ENCODE measurements at regions not wholly inside any gene's neighbourhood (a gene's known extent, or its start where the extent isn't known, plus 50 kb on each side); places are given as distances from the start of the nearest gene placed in this dataset.

DNA sequence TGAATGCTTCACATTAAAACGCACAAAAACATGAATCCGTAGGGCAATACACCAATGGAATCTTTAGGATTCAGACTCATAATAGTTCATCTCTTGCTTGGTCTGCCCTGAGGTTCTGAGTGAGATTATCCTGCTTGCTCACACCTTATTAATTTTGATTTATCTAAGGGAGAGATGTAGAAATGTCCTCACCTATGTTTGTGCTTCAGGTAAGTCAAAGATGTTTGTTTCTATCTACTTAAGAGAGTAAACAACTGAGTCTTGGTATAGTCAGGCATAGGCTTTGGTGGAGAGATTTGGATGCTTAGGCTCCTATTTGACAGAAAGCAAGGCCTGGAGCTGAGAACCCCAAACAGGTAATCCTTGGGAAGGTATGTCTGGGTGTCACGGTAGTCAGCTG is 231.0 kb upstream of the TNP1 start:
- no peak for DNase-seq (ENCODE audit: low read depth)

DNA sequence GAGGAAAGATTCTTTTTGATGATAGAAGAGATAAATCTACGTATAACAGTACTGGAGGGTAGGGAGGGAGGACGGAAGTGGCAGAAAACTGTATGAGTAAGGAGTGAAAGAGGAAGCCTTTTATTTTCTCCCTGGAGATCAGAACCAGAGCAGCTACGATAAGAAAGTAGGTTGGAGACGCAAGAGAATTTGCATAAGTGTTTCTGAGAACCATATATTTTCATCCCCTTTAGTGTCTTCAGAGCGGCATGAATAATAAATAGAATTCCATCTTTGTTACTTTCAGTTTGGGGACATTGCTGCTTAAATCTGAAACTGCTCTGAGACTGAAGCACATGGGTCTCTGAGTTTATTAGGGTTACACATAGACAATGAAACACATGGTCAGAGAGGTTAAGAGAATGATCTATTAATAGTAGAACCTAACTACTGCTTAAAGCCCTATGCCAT is 230.2 kb upstream of the TNP1 start:
- no peak for DNase-seq (ENCODE audit: low read depth)

DNA sequence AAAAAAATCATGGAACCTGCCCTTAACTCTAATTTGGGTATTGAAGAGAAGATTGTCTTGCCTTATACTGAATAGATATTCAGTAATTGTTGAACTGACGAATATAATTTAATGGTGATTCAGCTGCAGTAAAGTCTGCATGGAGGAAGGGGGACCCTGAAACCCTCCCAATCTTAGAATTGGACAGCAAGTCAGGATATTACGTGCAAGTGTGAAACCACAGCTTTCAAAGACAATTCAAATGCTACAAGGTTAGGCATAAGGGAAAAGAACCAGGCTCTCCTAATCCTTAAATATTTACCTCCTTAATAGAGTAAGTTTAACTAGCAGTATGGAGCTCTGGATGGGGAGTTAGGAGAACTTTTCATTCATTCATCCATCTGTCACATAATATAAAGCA is 226.9 kb upstream of the TNP1 start:
- no peak for DNase-seq (ENCODE audit: low read depth)

DNA sequence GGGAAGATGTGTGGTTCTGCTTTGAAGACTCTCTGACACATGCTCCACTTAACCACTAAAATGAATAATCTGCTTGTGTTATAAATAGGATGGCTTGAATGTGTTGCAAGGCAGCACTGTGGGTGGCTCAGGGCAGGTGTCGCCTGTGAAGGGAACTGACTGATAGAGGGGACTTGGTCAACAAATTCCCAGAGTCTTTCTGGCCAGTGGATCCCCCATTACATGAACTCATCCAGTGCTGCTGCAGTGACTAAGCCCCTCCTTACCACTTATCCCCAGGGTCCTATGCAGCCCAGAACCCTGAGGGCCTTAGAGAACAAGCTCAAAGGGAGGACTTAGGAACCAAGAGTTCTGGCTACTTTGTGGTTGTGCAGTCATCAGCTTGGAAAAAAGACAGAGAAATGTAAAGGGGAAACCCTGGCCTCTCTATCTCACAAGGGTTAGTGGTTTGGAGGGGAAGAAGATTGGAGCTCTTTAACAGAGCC is 226.2 kb upstream of the TNP1 start:
- DNase-seq (ENCODE audit: low read depth), result no peak

DNA sequence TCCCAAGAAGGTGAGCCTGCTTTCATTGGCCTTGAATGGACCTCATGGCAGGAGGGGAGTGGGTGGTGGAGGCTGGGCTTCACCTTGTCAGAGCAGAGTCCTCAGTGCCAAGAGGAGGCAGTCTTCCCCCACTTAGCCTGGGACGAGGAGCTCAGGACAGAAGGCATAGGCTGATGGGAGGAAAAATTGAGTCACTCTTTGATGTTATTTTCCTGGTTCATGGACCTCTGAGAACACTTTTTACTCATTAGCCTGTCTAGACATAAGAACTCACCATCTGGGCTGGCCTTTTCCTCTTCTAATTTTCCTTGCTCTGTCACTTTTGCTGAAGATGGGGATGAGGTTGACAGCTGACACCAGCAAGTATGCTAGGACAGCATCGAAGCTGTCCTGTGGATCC is 225.7 kb upstream of the TNP1 start:
- DNase-seq (ENCODE audit: low read depth), result no peak

DNA sequence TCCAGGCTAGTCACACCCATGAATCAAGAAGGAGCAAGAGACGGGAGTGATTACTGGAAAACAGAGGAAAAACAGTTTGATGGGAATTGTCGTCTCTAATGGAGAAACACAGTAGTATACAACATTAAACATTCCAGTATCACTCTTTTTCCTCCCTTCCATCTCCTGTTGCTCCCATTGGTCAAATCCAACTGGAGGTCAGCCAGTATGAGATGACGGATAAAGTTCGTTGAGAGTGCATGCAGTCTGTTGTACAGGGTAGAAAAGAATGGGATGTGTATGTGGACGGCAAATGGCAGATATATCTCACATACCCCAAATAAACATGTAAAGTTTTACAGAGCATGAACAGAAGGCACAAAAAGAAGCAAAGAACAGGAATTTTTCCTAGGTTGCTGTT is 221.9 kb upstream of the TNP1 start:
- DNase-seq (ENCODE audit: low read depth), result no peak

DNA sequence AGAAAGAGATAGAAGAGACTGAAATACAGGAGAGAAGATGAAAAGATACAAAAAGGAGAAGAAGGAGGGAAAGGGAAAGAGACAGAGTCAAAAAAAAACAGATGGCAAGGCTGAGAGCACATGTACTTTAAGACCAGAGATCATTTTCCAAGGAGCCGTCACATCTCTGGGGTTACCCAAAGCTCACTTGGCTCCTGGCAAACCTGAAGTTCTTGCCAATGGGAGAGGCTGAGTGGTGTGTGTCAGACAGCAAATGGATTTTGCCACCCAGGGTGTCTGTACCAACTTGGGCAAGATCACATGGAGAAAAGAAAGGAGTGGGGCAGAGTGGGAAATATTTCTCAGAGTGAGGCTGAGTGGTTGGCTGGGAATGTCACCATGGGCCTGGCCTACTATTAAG is 219.3 kb upstream of the TNP1 start:
- DNase-seq (ENCODE audit: low read depth), result no peak

DNA sequence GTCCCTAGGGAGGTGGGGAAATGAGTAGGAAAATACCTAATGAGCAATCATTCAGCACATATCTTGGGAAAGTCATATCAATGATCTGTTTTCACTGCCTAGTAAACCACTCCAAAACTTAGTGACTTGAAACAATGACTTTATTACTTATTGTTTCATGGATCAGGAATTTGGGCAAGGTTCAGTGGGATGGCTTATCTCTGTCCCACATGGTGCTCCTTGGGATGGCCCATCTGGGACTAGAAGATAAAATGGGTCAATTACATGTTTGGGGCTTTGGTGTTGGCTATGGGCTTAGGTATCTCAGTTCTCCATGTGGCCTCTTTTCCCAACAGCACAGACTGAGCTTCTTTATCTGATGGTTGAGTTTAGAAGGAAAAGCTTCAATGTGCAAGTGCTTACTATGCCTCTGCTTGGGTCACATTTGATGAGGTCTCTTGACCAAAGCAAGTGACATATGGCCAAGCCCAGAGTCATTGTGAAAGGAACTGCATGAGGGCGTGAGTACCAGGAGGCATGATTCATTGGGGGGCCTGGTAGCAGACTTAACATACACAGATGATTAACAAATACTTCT is 218.1 kb upstream of the TNP1 start:
- no peak for DNase-seq (ENCODE audit: low read depth)

DNA sequence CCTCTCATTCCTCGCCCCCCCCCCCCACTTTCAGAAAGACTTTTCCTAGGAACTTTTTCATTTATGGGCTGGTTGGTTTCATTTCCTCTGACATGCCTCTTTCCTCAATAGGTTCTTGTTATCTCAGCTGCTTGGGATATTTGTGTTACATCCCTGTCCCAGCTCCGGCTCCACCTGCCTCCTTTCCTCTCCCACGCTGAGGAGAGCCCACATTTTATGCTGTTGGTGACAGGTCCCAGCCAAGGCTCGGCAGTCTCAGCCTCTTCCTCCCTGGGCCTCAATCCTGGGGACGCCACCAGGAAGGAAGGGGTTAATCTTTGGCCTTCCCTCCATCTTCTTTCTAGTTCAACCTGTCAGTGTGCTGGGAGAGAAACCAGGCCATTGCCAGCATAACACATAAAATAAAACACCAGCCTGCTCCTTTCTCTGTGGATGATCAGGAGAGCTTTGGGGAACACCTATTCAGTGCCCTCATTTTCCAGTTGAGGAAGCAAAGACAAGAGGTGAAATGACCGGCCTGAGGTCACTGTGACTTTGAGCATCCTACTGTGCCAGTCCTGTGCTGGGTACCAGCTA is 216.9 kb upstream of the TNP1 start:
- DNase-seq (ENCODE audit: low read depth), result no peak

DNA sequence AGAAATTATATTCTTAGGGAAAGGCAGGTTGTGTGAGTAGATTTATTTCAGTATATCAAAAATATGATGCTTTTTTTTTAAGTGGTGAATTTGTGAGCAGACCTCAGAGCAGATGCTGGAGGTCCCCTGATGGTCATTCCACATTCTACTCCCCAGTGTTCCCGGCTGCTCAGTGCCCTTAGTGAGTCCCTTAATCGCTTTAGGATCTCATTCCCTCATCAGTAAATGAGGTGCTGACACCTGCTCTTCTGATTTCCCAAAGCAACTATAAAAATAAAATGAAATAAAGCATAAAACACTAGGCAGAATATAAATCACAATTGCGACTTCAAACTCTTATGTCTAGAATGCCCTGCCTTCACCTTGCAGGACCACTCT is 216.2 kb upstream of the TNP1 start:
- DNase-seq (ENCODE audit: low read depth), result no peak

DNA sequence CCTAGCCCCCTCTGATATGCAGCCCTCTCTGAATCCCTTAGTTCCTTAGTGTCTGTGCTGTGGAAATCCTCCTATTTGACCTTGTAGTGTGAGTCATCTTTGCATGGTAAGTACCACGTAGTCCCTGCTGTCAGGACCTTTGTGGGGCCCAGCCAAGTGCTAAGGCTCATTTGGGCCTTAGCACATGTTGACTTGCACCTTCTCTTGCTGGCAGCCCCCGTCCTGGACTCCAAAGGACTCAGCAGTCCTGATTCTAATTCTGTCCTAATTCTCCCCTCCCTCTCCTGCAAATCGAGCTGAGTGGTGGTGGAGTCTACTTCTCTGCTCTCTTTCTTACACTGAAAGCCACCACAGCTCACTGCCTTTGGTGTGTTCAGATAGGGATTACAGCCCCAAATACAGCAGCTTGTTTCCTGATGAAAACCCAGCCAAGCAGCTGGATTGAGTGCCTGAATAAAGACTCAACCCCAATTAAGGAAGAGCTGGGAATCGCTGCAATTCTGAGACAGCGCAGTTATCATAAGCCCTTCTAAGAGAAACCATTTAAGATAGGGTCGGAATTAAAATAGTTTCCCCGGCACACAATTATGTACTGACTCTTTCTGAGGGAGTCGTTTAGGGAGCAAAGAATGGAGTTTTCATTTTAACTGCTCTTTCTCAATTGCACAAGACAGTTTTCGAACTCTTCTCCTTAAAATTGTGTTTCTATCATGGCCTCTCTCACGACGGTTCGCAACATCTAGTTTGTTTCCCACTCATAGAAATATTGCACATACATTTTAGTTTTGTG is 215.6 kb upstream of the TNP1 start:
- no peak for DNase-seq (ENCODE audit: low read depth)

DNA sequence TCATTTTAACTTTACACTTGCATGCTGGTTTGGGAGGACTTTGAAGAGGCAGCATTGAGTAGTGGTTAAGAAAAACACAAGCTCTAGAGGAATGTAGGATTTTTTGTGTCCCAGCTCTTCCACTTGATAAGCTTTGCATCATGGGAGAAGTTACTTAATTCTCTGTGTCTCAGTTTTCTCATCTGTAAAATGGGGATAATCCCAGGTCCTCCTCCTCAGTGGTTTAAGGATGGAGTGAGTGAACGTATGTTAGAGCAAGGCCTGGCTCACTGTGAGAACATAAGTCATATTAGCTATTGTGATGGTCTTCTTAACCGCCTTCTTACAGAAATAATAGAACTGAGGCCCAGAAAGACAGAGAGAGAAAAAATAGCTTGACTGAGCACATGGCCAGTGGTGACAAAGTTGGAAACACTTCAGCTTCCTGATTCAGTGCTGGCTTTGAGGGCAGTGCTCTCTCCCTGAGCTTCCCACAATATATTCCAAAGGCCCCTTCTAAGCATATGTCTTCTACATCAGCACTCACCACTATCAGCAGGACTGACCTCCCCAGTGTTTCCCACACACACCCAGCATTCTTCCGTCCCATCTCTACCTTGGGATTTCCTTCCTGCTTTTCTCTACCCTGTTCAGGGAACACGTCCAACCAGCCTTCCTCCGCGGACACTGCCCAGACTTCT is 214.9 kb upstream of the TNP1 start:
- DNase-seq (ENCODE audit: low read depth), result no peak

DNA sequence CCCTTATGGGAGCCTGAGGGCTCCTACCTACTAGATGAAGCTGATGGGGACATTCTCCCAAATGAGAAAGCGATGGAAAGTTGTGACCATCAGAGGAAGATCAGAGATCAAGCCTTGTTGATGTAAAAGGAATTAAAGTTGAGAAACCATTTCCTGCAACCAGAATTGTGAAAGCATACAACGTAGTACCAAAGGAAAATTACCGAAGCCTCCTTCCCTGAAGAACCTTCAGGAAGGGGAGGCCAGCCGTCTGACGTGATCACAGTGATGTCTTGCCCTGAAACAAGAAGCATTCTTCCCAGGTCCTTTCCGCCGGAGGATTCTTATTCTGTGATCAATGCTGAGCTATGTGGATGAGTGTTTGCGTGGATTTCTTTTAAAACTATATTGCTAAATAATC is 211.6 kb upstream of the TNP1 start:
- DNase-seq (ENCODE audit: low read depth), result no peak

DNA sequence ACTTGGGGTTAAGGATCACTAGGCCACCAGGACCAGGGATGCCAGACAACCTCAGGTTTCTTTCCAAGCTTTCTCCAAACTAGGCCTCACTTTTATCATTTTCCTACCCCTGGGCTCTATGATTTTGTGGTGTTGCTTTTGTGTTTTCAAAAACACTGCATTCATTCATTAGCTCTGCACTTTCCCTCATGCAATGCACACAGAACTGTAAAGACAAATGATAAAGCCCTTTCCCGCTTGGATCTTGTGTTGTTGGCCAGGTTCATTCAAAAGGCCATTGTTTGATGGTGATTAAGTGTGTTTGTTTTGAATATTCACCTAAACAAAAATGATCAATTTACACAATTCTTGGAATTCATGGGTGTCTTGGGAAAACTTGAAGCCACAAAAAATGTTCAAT is 210.7 kb upstream of the TNP1 start:
- DNase-seq (ENCODE audit: low read depth), result no peak

DNA sequence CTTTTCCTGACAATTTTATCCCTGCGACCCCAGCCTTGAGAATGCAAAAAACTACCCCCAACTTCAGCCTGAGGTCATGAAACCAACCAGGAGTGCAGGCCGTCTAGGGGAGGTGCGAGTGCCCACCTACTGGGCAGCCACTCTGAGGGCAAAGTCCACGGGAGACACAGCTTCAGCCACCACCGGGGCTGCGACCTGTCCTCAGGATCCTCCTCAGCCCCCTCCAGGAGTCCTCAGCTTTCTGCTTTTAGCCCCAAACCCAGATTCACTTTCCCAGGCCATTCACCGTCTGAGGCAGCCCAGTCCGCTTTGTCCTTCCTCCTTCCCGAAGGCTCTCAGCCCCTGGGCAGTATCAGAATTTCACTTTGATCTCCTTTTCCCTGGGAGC is 210.2 kb upstream of the TNP1 start:
- DNase-seq (ENCODE audit: low read depth), result no peak

DNA sequence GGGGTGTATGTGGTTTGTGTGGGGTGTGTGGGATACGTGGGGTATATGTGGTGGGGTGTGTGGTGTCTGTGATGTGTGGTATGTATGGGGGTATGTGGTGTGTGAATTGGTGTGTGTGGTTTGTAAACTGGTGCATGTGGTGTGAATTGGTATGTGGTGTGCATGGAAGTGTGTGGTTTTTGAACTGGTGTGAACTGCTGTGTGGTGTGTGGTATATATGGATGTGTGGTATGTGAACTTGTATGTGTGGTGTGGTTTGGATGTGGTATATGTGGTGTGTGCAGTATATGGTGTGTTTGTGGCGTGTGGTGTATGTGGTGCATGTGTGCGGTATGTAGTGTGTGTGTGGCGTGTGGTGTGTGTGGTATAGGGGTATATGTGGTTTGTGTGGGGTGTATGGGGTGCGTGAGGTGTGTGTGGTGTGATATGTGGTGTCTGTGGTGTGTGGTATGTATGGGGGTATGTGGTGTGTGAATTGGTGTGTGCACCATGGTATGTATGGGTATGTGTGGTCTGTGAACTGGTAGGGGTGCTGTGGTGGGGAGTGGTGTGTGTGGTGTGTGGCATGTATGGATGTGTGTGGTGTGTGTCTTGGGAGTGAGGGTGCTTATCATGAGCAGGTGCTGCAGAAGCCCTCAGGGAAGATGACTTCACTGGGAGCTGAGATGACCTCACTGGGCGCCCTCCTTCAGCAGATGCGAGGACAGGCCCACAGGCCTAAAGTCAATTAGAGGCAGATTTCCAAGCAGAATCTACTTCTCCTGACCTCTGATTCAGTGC is 209.6 kb upstream of the TNP1 start:
- no peak for DNase-seq (ENCODE audit: low read depth)

DNA sequence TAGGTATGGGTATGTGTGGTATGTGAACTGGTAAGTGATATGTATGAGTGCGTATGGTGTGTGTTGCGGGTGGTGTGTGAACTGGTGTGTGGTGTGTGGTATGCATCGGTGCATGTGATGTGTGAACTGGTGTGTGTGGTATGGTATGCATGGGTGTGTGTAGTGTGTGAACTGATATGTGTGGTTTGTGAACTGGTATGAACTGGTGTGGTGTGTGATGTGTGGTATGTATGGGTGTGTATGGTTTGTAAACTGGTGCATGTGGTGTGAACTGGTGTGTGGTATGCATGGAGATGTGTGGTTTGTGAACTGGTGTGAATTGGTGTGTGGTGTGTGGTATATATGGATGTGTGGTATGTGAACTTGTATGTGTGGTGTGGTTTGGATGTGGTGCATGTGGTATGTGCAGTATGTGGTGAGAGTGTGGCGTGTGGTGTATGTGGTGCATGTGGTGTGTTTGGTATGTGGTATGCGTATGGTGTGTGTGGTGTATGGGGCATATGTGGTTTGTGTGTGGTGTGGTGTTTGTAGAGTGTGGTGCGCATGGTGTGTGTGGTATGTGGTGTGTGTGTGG is 208.9 kb upstream of the TNP1 start:
- no peak for DNase-seq (ENCODE audit: low read depth)

DNA sequence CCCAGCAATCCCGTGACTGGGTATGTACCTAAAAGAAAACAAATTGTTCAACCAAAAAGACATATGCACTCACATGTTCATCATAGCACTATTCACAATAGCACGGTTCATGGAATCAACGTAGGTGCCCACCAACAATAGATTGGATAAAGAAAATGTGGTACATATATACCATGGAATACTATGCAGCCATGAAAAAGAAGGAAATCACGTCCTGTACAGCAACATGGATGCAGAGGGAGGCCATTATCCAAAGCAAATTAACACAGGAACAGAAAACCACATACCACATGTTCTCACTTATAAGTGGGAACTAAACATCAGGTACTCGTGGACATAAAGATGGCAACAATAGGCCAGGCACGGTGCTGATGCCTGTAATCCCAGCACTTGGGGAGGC is 207.9 kb upstream of the TNP1 start:
- DNase-seq (ENCODE audit: low read depth), result no peak

DNA sequence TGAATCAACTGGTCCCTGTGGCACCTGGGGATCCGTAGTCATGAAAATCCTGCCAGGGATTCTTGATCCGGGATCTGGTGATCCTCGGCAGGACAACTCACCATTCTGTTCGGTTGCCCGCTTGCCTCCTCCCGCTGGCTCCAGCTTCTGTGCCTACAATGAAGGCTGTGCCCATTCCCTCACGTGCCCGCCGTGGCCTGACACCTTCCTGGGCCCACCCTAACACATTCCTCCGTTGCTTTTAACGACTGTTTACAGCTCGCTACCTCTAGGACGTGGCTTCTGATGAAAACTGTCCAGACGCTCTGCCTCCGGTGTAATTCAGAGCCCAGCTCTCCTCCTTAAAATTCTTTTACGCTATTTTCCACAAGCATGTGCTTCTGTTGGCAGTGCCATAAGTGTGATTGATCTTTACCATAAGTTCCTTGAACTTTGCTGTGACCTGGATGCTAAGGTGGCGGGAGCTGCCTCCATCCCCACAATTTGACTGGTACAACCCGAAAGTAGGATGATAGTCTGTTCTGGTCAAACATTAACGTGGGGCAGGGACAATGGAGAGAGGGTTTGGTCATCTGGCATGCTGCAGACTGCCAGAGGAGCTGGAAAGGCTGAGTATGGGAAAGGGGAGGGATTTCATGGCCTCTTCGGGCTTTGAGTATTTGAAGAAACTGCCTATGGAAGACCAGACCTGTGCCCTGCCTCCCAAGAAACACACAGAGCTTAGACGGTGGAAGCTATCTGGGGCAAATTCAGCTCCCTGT is 206.8 kb upstream of the TNP1 start:
- no peak for DNase-seq (ENCODE audit: low read depth)

DNA sequence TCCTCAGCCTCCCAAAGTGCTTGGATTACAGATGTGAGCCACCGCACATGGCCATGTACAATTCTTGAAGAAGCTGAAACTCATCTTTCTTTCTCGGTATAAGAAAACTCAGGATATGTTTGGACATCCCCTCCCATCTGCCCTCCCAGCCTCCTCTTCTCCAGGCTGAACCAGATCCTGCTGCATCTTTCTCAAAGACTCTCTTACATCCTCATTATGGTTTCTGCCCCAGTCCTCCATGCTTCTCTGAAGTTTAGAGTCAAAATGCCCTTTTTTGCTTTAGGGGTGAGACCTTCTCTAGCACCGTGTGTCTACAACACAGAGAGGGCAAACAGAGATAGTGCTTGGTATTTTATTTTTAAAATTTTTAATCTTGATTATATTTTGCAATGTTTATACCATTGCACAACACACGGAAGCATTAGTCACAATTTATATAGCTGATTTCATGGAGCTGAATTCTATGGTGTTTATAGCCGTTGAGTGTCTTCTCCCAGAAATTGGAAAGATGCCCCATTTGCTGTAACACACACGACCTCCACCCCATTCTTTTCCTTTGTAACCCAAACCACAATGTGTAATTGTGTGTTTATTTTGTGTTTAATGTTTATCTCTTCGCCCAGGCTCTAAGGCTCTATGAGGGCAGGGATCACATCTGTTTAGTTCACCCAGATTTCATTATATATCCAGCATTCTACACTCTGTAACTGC is 206.0 kb upstream of the TNP1 start:
- DNase-seq (ENCODE audit: low read depth), result no peak

DNA sequence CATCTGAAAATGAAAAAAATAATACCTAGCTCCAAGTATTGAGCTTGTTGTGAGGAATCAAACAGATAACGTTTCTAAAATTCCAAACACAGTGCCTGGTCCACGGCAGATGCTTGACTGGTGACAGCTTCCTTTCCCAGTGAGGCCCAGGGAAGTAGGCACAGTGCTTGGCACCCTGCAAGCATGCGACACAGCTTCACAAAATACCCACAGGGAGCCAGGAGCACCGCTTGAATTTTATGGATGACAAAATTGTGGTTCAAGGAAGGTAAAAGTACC is 205.1 kb upstream of the TNP1 start:
- DNase-seq (ENCODE audit: low read depth), result no peak

Measured in stimulated activated CD8-positive, alpha-beta memory T cell treated with anti-CD3 and anti-CD28 coated beads, Interleukin-4, amount 100 ng/mL, for 24 hours (primary cell).